MCF 10A (cell line): ENCODE measurements at regions not wholly inside any gene's neighbourhood (a gene's known extent, or its start where the extent isn't known, plus 50 kb on each side); places are given as distances from the start of the nearest gene placed in this dataset.

Experiments used
- BruUV-seq: library from RNA; stranded (reverse); fragments of 400-500 nt; replicated peaks from 2 replicates; lab custom pipeline; 2021; lab: Mats Ljungman, UMichigan
- CTCF ChIA-PET: fragments of 300-600 bp; sonication (Branson Sonifier 250); formaldehyde crosslinking; extraction: SDS; loops from one replicate; lab custom pipeline; 2021; ENCODE audit warnings: antibody characterized with exemption, inconsistent platforms; lab: Yijun Ruan, JAX
- POLR2A ChIA-PET: fragments of 300-600, 350-650 bp; sonication (Branson Sonifier 250); formaldehyde crosslinking; extraction: SDS; loops from one replicate; lab custom pipeline; 2020; ENCODE audit warnings: antibody characterized with exemption, inconsistent platforms; lab: Yijun Ruan, JAX
- DNase-seq: peaks from one replicate; pipeline ENCODE4 v3.0.0-alpha.2; 2018; ENCODE audit not compliant: unreplicated experiment
- H3K27ac Mint-ChIP-seq: one replicate; pipeline ENCODE4 v1.8.0; 2022; ENCODE audit warnings: mild to moderate bottlenecking, low read depth, mixed read lengths; ENCODE audit not compliant: unreplicated experiment
- H3K27me3 Mint-ChIP-seq: one replicate; pipeline ENCODE4 v1.8.0; 2022; ENCODE audit warnings: mixed read lengths; ENCODE audit not compliant: insufficient read depth, unreplicated experiment
- H3K36me3 Mint-ChIP-seq: one replicate; pipeline ENCODE4 v1.8.0; 2022; ENCODE audit warnings: mild to moderate bottlenecking, moderate library complexity, mixed read lengths; ENCODE audit not compliant: insufficient read depth, unreplicated experiment
- H3K4me1 Mint-ChIP-seq: one replicate; pipeline ENCODE4 v1.8.0; 2022; ENCODE audit warnings: mixed read lengths; ENCODE audit not compliant: insufficient read depth, unreplicated experiment
- H3K4me3 Mint-ChIP-seq: one replicate; pipeline ENCODE4 v1.8.0; 2022; ENCODE audit warnings: mild to moderate bottlenecking, moderate library complexity, mixed read lengths; ENCODE audit not compliant: unreplicated experiment
- H3K9me3 Mint-ChIP-seq: one replicate; pipeline ENCODE4 v1.8.0; 2022; ENCODE audit warnings: mixed read lengths; ENCODE audit not compliant: unreplicated experiment
- CTCF ChIP-seq: fragments of 200-600 bp; IDR thresholded peaks from one replicate; pipeline ENCODE4 v1.8.0; 2022; ENCODE audit warnings: antibody characterized with exemption, mild to moderate bottlenecking; ENCODE audit not compliant: unreplicated experiment
- intact Hi-C: fragments of 100-400 bp; cut with micrococcal nuclease; formaldehyde crosslinking; loops from 2 replicates; pipeline ENCODE4 v1.14.1; 2022

GRCh38 chr6:4450237-4450636, 314.9 kb upstream of the ECI2 start:
- Mint-ChIP-seq H3K9me3 (peaks cover 23% of the 10 kb centered on the region), H3K4me3 (no peak overlapping the region), H3K27me3 (no peaks in the 10 kb centered on the region), H3K36me3 (no peaks in the 10 kb centered on the region), H3K27ac (no peak overlapping the region), H3K4me1 (no peaks in the 10 kb centered on the region)
- POLR2A ChIA-PET: interaction anchor here (0.7 kb wide), 1 partner anchor 309 kb away, joined by 3 read pairs; no protein-coding TSS in a partner anchor
- no peak for DNase-seq
- no TSS peak for BruUV-seq
- intact Hi-C loops: no loop called here
- CTCF ChIA-PET: interaction anchor here (1.1 kb wide), 1 partner anchor 9 kb away, joined by 3 read pairs; no protein-coding TSS in a partner anchor
- no peak for TF ChIP-seq CTCF

DNA sequence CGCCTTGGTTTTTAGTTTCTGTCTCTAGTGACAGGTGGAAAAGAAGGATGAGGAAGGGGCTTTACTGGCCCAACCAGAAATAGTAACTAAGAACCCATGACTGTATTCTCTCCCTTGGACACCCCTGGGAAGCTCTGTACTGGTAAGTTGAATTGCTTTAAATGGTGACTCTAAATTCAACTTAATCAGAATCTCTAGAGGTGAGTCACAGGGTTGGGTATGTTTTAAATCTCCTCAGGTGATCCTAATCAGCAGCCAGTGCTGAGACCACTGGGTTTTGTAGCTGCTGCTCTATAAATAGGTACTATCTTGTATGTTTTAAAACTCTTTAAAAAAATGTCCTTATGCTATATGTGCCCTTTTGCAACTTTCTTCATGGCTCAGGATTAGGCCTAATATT, 314.0 kb upstream of the ECI2 start:
- TF ChIP-seq CTCF: no peak
- DNase-seq: no peak
- Mint-ChIP-seq H3K9me3 (peaks cover 21% of the 10 kb centered on the region), H3K27me3 (no peaks in the 10 kb centered on the region), H3K27ac (no peak overlapping the region), H3K36me3 (no peaks in the 10 kb centered on the region), H3K4me3 (no peak overlapping the region), H3K4me1 (no peaks in the 10 kb centered on the region)
- CTCF ChIA-PET: interaction anchor here (0.6 kb wide), 2 partner anchors 98 to 172 kb away, joined by 3 read pairs; no protein-coding TSS in a partner anchor
- no TSS peak for BruUV-seq
- intact Hi-C loops: no loop called here
- POLR2A ChIA-PET: no interaction called here

DNA sequence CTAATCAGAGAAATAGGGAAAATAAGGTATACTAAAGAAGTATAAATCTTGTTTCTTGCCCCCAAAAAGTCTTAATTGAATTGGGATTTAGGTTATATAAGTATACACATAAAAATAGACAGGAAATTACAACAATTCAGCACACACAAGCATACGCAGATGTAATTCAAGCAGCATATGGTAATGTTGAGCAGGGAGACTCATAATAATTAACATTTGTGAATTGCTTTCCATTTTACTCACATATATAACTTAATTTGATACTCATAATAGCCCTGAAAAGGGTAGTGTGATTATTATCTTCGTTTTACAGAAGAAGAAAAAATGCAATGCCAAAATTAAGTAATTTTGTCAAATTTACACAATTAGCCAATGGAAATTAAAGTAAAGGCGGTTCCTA, 313.5 kb upstream of the ECI2 start:
- H3K4me1 Mint-ChIP-seq: no peaks in the 10 kb centered on the region
- CTCF ChIA-PET: no interaction called here
- BruUV-seq: no TSS peak
- POLR2A ChIA-PET: interaction anchor here (1.5 kb wide), 1 partner anchor 12 kb away, joined by 3 read pairs; no protein-coding TSS in a partner anchor
- no peaks in the 10 kb centered on the region for H3K27me3 Mint-ChIP-seq
- intact Hi-C loops: no loop called here
- H3K27ac Mint-ChIP-seq: no peak overlapping the region
- H3K9me3 Mint-ChIP-seq: peaks cover 15% of the 10 kb centered on the region
- DNase-seq: no peak
- no peak for TF ChIP-seq CTCF
- H3K4me3 Mint-ChIP-seq: no peak overlapping the region
- H3K36me3 Mint-ChIP-seq: no peaks in the 10 kb centered on the region

DNA sequence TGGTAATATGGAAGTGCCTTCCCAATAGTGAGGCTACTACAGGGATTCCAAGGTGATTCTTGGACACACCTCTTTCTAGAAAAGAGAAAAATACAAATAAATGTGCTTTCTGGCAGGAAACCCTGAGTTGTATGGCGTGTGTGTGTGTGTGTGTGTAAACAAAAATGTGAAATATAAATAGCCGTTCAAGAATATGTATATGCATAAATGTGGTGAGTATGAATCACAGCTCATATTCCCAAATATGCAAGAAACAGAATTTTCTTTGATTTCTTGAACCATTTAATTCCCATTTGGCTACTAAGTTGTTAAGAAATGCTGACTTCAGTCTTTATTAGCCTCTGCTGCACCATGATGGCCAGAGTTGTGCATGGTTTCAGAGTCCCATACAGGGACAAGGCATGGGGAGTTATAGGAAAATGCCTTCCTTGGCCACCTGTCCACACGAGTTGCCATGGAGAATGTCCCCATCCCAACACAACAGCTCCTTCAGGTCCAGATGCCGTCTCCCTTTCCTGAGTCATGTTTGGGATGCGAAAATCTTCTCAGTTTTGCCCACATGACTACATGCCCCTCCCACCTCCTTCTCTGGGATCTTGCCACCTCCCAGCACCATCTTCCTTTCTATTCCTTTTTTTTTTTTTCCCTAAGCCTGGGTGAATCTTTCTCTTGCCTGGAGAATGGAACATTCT, 312.4 kb upstream of the ECI2 start:
- H3K4me1 Mint-ChIP-seq: no peaks in the 10 kb centered on the region
- H3K36me3 Mint-ChIP-seq: no peaks in the 10 kb centered on the region
- POLR2A ChIA-PET: interaction anchor here (1.5 kb wide), 1 partner anchor 11 kb away, joined by 3 read pairs; no protein-coding TSS in a partner anchor
- H3K4me3 Mint-ChIP-seq: no peak overlapping the region
- CTCF ChIA-PET: interaction anchor here (0.6 kb wide), 1 partner anchor 405 kb away, joined by 3 read pairs; no protein-coding TSS in a partner anchor
- H3K9me3 Mint-ChIP-seq: peaks cover 10% of the 10 kb centered on the region
- no peak for DNase-seq
- no peaks in the 10 kb centered on the region for H3K27me3 Mint-ChIP-seq
- no TSS peak for BruUV-seq
- no peak for TF ChIP-seq CTCF
- no peak overlapping the region for H3K27ac Mint-ChIP-seq
- intact Hi-C loops: no loop called here
